Endothelial cell of umbilical vein (primary cell): ENCODE measurements at regions not wholly inside any gene's neighbourhood (a gene's known extent, or its start where the extent isn't known, plus 50 kb on each side); places are given as distances from the start of the nearest gene placed in this dataset.

Experiments
- BruUV-seq: library from RNA; stranded (reverse); fragments of 400-500 nt; replicated peaks from 2 replicates; lab custom pipeline; 2021; lab: Mats Ljungman, UMichigan
- CTCF ChIA-PET: fragments of 300-600, 350-600 bp; sonication (Branson Sonifier 250); formaldehyde crosslinking; loops from one replicate; lab custom pipeline; 2021; ENCODE audit warnings: antibody characterized with exemption, inconsistent platforms; lab: Charles Lee
- POLR2A ChIA-PET: fragments of 300-600, 350-600 bp; sonication (Branson Sonifier 250); formaldehyde crosslinking; loops from one replicate; lab custom pipeline; 2021; ENCODE audit warnings: antibody characterized with exemption, inconsistent platforms; lab: Charles Lee
- DNase-seq: peaks from one replicate; pipeline ENCODE4 v3.0.0-alpha.2; 2011; ENCODE audit warnings: low read depth, low spot score
- FAIRE-seq: peaks from 2 replicates; lab custom pipeline; 2011; peaks lifted over from hg19 to GRCh38; lab: Jason Lieb, UNC
- H2AFZ ChIP-seq: 2 replicates; pipeline ENCODE4 v1.6.0; 2012; ENCODE audit warnings: low read depth, low read length, control low read depth, inconsistent platforms
- H3K27ac ChIP-seq: 2 replicates; pipeline ENCODE4 v1.5.1; 2011; ENCODE audit warnings: low read depth, mild to moderate bottlenecking, control low read depth, low read length, moderate library complexity; ENCODE audit not compliant: insufficient read depth
- H3K27me3 ChIP-seq, 2 experiments: 2 replicates each; pipeline versions ENCODE4 v1.6.0 to v1.6.1; 2011; ENCODE audit warnings: low read length in 2 of 2, mixed read lengths in 1 of 2; ENCODE audit not compliant: control insufficient read depth in 2 of 2, insufficient read depth in 2 of 2
- H3K36me3 ChIP-seq, 2 experiments: 2 replicates in 1 of 2; 3 replicates in 1 of 2; pipeline ENCODE4 v1.5.1; 2011; ENCODE audit warnings: low read length in 2 of 2, mild to moderate bottlenecking in 1 of 2, moderate library complexity in 1 of 2; ENCODE audit not compliant: control insufficient read depth in 2 of 2, insufficient read depth in 2 of 2; ENCODE audit errors: extremely low read depth in 1 of 2
- H3K4me1 ChIP-seq: 3 replicates; pipeline ENCODE4 v1.5.1; 2011; ENCODE audit warnings: mild to moderate bottlenecking, low read length; ENCODE audit not compliant: control insufficient read depth, insufficient read depth; ENCODE audit errors: extremely low read depth
- H3K4me2 ChIP-seq: 2 replicates; pipeline ENCODE4 v1.6.1; 2011; ENCODE audit warnings: low read length, control low read depth, mixed read lengths; ENCODE audit not compliant: insufficient read depth
- H3K4me3 ChIP-seq, 3 experiments: fragments of 200-600 bp in 1 of 3; sonication (generic), shearing (Covaris generic) in 1 of 3; replicated peaks in 1 of 3; 2 replicates each; pipeline ENCODE4 v1.5.1; 2011 to 2016; ENCODE audit warnings: control low read depth in 3 of 3, low read length in 3 of 3, mild to moderate bottlenecking in 2 of 3, inconsistent platforms in 1 of 3, low read depth in 1 of 3, moderate library complexity in 1 of 3; ENCODE audit not compliant: insufficient read depth in 1 of 3
- H3K79me2 ChIP-seq: 2 replicates; pipeline ENCODE4 v1.6.0; 2012; ENCODE audit warnings: low read length, inconsistent platforms; ENCODE audit not compliant: control insufficient read depth, insufficient read depth
- H3K9ac ChIP-seq: replicated peaks from 2 replicates; pipeline ENCODE3; 2011; ENCODE audit warnings: low read length, control low read depth; ENCODE audit not compliant: insufficient read depth; ENCODE audit errors: extremely low read depth
- H3K9me1 ChIP-seq: replicated peaks from 3 replicates; pipeline ENCODE4 v1.6.0; 2011; ENCODE audit warnings: mild to moderate bottlenecking, low read length; ENCODE audit not compliant: control insufficient read depth, insufficient read depth; ENCODE audit errors: extremely low read depth
- H3K9me3 ChIP-seq: replicated peaks from 2 replicates; pipeline ENCODE4 v1.5.1; 2012; ENCODE audit warnings: low read length, inconsistent platforms; ENCODE audit not compliant: control insufficient read depth, insufficient read depth
- H4K20me1 ChIP-seq: replicated peaks from 2 replicates; pipeline ENCODE3; 2011; ENCODE audit warnings: mild to moderate bottlenecking, low read length; ENCODE audit not compliant: control insufficient read depth, insufficient read depth; ENCODE audit errors: extremely low read depth
- CTCF ChIP-seq, 2 donors: IDR thresholded peaks; 1 replicate in 1 of 2; 2 replicates in 1 of 2; pipeline ENCODE4 v1.5.1; 2011; ENCODE audit warnings: low read length in 2 of 2, mild to moderate bottlenecking in 2 of 2, moderate library complexity in 2 of 2, control low read depth in 1 of 2, inconsistent platforms in 1 of 2, low read depth in 1 of 2; ENCODE audit not compliant: insufficient read depth in 1 of 2; ENCODE audit errors: extremely low read depth in 1 of 2
- EZH2 ChIP-seq: IDR thresholded peaks from 2 replicates; pipeline ENCODE4 v1.6.1; 2012; ENCODE audit warnings: borderline replicate concordance, low read depth, mild to moderate bottlenecking, moderate library complexity, low read length, inconsistent platforms; ENCODE audit not compliant: severe bottlenecking
- FOS ChIP-seq: IDR thresholded peaks from 2 replicates; pipeline ENCODE4 v1.6.1; 2011; ENCODE audit warnings: mild to moderate bottlenecking, low read length, moderate library complexity, borderline replicate concordance; ENCODE audit not compliant: insufficient read depth
- GATA2 ChIP-seq: IDR thresholded peaks from 2 replicates; pipeline ENCODE4 v1.7.0; 2011; ENCODE audit warnings: low read depth, mild to moderate bottlenecking, moderate library complexity, mixed read lengths, low read length; ENCODE audit not compliant: insufficient read length, insufficient read depth
- JUN ChIP-seq: IDR thresholded peaks from 2 replicates; pipeline ENCODE4 v1.6.1; 2011; ENCODE audit warnings: borderline replicate concordance, low read depth; ENCODE audit not compliant: insufficient read length, insufficient read depth
- MAX ChIP-seq: IDR thresholded peaks from 2 replicates; pipeline ENCODE4 v1.6.1; 2011; ENCODE audit not compliant: insufficient read depth, insufficient read length
- MYC ChIP-seq: IDR thresholded peaks from one replicate; pipeline ENCODE4 v1.6.1; 2011; ENCODE audit warnings: mild to moderate bottlenecking, low read depth, low read length
- POLR2A ChIP-seq: IDR thresholded peaks from 2 replicates; pipeline ENCODE4 v1.6.1; 2012; ENCODE audit warnings: low read depth, mild to moderate bottlenecking, control low read depth, low read length
- POLR2AphosphoS5 ChIP-seq: IDR thresholded peaks from 2 replicates; pipeline ENCODE4 v1.6.1; 2012; ENCODE audit warnings: low read depth, mild to moderate bottlenecking, control low read depth, low read length, moderate library complexity; ENCODE audit not compliant: insufficient read depth
- dilution Hi-C: fragments of 300-500 bp; cut with MboI; formaldehyde crosslinking; loops from one replicate; pipeline ENCODE4 v1.15.0; 2019; ENCODE audit warnings: low sequenced_read_pairs; ENCODE audit not compliant: extremely low pct_ligation_motif_present
- intact Hi-C: fragments of 100-400 bp; cut with micrococcal nuclease; formaldehyde crosslinking; loops from one replicate; pipeline ENCODE4 v1.10.0; 2022

GRCh38 chr2:7732497-7732896 lies 815.3 kb downstream of the RNF144A start:
- intact Hi-C loops, result no loop called here
- peaks cover 12% of the 10 kb centered on the region for H3K9me3 ChIP-seq
- no TSS peak for BruUV-seq

GRCh38 chr2:7736646-7737305 lies 819.6 kb downstream of the RNF144A start:
- FAIRE-seq, result no peak
- no peaks in the 10 kb centered on the region for H3K4me1 ChIP-seq
- ChIA-PET POLR2A (no interaction called here), CTCF (no interaction called here)
- no peaks in the 10 kb centered on the region for H3K9me1 ChIP-seq
- H3K27me3 ChIP-seq, result no peaks in the 10 kb centered on the region
- H3K9ac ChIP-seq, result no peak overlapping the region
- peaks cover 6% of the 10 kb centered on the region for H3K9me3 ChIP-seq
- dilution Hi-C loops, result no loop called here
- H3K36me3 ChIP-seq, result no peaks in the 10 kb centered on the region
- no peak overlapping the region for H3K27ac ChIP-seq
- no peaks in the 10 kb centered on the region for H3K79me2 ChIP-seq
- intact Hi-C loops, result no loop called here
- no TSS peak for BruUV-seq
- H2AFZ ChIP-seq, result no peak overlapping the region
- TF ChIP-seq EZH2 (no peak), POLR2A (no peak), JUN (no peak), MAX (no peak), POLR2AphosphoS5 (no peak), GATA2 (no peak), MYC (no peak), CTCF (IDR thresholded peaks at IDR 0.05; ENCODE audit: extremely low read depth in 1 of 2, insufficient read depth in 1 of 2, low read depth in 1 of 2, low read length in 2 of 2) (no peak), FOS (no peak)
- DNase-seq, result no peak
- no peaks in the 10 kb centered on the region for H4K20me1 ChIP-seq
- no peak overlapping the region for H3K4me2 ChIP-seq
- H3K4me3 ChIP-seq, result no peak overlapping the region

More at GRCh38 chr2:7732497-7732896, 815.3 kb downstream of the RNF144A start:
- H3K9me1 ChIP-seq, result no peaks in the 10 kb centered on the region
- DNase-seq, result no peak
- H3K9ac ChIP-seq, result no peak overlapping the region
- ChIA-PET CTCF (no interaction called here), POLR2A (no interaction called here)
- no peak overlapping the region for H3K4me2 ChIP-seq
- H4K20me1 ChIP-seq, result no peaks in the 10 kb centered on the region
- no peaks in the 10 kb centered on the region for H3K36me3 ChIP-seq
- no peak overlapping the region for H2AFZ ChIP-seq
- no peaks in the 10 kb centered on the region for H3K4me1 ChIP-seq
- TF ChIP-seq EZH2, result no peak
- TF ChIP-seq GATA2, result no peak
- TF ChIP-seq MYC, result no peak
- no peak for TF ChIP-seq JUN
- TF ChIP-seq POLR2A, result no peak
- TF ChIP-seq FOS, result no peak
- H3K79me2 ChIP-seq, result no peaks in the 10 kb centered on the region
- H3K27me3 ChIP-seq, result no peaks in the 10 kb centered on the region
- H3K4me3 ChIP-seq, result no peak overlapping the region
- dilution Hi-C loops, result no loop called here
- no peak for FAIRE-seq
- no peak overlapping the region for H3K27ac ChIP-seq
